ENCODE measurements at regions not wholly inside any gene's neighbourhood (a gene's known extent, or its start where the extent isn't known, plus 50 kb on each side); places are given as distances from the start of the nearest gene placed in this dataset.
"Not testable (repeated sequence)": the region's sequence is repeated elsewhere in the genome, so short reads cannot be mapped to it uniquely, and the experiment has no call there.

DNA sequence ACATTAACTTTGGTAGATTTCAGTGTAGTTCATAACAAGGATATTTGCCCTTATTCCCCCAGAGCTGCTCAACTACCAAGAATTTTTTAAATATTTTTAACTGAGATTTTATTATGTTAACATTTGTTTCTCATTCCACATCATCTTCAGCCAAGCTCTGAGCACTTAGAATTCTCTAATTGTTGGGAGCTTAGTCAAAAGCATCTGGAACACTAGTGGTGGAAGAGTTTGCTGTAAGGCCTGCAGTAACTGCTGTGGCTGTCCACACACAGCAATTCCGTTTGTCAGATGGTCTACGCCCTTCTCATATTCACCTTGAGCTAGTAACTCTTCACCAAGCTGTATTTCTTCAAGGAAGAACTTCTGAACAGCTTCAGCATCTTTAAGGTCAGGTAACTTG is 75.0 kb upstream of the KCTD7 start:
- not testable (repeated sequence) for TF ChIP-seq SMARCA5 (IDR thresholded peaks at IDR 0.05); CTCF (IDR thresholded peaks at IDR 0.05 in 2 of 3, conservative IDR thresholded peaks at IDR 0.05 in 1 of 3; ENCODE audit: control insufficient read depth in 2 of 3, extremely low read depth in 1 of 3, insufficient read depth in 1 of 3, low read depth in 3 of 3, low read length in 3 of 3); CREB1 (IDR thresholded peaks at IDR 0.05; ENCODE audit: low read depth); ZNF217 (IDR thresholded peaks at IDR 0.05); MXI1 (IDR thresholded peaks at IDR 0.05; ENCODE audit: low read depth, low read length)

All from GM12878 (cell line).